DMS 273 (cell line): ENCODE measurements at regions not wholly inside any gene's neighbourhood (a gene's known extent, or its start where the extent isn't known, plus 50 kb on each side); places are given as distances from the start of the nearest gene placed in this dataset.

Experiments
- DNase-seq: peaks from one replicate; lab custom pipeline; 2025; ENCODE audit not compliant: unreplicated experiment; lab: John Stamatoyannopoulos, UW

DNA sequence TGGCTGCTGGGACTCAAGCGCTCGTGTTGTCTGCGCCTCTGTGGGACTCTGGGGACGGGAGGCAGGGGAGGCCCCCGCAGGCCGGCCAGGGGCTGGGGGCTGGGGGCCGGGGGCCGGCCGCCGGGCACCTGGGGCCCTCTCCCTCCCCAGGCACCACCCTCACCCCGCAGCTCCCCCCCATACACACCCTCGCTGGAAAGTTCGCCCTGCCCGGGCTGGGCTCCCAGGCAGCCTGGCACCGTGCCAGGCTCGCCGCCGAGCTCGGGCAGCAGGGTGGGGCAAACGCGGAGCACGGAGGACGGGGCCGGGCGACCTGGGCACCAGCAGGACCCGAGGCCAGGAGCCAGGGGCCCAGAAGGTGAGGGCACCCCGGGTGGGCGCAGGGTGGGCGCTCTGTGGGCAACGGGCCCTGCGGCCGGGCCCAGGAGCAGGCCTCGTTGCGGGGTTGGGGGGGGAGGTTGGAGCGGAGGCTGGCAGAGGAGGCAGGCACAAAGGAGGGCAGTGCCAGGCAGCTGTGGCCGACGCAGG lies 76.7 kb upstream of the WNT7B start:
- peak; percentile 89 for DNase-seq

DNA sequence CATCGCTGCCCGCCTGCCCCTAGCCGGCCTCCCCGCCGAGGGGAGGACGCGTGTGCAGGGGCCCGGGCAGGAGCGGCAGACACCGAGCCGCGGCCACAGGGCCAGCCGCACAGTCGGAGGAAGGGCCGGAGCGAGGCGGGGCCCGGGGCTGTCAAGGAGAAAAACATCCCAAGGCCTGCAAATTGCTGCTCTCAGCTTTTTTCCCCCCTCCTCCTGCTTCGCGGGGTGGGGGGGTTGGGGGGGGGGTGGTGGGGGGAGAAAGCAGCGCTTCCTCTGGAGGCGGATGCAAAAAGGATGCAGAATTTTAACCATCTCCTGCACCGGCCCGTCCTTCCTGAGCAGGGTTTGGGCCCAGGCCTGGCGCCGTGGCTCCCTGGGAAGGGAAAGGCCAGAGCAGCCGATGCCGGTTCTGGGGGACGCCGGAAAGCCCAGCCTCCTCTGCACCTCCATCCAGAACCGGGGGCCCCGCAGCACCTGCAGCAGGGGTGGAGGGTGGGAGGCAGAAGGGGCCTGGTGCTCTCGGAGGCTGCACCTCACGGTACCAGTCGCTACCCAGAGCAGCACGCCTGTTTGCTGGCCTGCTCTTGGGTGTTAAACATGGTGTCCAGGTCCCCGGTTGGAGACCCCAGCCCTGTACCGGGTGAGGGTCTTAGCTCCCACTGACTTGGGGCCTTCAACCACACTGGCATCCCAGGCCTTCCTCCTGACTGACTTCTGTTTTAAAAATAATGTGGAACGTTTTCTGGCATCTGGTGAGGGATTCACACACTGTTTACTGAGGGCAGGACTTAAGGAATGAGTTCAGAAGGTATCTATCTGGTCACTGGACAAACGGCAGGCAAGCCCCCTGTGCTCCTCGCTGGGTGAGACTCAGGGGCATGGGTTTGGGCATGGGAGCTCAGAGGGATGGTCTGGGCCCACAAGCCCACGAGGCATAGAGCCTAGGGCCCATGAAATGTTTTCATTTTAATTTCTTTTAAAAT lies 77.4 kb upstream of the WNT7B start:
- peak; percentile 77 for DNase-seq

DNA sequence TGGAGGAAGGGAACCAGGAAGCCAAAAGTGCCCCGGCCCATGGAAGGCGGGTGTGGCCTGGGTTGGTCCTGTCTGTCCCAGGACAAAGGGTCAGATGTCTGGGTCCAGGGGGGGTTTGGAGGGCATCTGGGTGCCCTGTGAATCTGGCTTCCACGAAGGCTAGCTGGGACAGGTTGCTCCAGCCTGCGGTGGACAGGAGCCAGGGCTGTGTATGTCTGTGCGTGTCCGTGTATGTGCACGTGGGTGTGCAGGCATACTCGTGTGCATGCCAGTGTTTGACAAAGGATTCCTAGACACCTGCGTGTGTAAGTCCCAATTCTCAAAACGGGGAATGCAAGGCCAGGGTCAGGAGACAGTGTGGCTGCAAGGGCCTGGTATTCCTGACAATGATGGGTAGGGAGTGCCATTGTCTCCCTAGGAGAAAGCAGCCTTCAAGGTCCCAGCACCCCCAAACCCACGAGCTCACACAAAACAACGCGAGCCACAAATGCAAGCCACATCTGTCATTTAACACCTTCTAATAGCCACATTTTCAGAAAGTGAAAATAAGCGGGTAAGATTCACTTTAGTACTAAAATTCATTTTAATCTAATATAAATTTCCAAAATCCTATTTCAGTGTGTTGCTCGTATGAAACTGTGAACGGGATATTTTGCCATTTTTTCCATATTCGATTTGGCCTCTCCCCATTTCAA lies 78.4 kb upstream of the WNT7B start:
- no peak for DNase-seq

DNA sequence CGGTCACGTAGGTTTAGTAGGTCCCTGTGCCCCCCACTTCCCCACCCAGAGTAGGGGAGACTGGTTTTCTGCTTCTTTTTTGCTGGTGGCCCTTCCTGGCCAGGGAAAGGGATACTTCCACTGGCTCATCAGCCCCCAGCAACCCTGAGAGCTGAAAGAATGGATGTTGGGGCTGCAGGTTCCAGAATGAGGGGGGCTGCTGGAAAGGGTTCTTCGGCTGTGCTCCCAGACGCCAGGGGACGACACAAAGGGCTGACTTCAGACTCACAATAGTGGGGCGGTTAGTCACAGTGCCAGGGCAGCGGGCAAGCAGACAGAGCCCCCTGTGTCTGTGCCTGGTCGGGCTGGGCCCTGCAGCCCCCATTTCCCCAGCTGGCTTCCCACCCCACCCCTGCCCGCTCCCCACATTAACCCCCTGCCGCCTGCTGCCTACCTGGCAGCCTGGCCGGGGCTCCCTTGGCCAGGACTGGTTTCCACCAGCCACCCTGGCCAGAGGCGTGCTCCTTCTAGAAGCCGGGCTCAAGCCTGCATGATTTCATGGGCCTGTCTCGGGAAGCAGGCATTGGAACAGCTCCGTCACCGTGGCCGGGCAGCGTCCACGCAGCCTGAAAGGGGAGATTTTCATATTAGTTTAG lies 79.1 kb upstream of the WNT7B start:
- no peak for DNase-seq

DNA sequence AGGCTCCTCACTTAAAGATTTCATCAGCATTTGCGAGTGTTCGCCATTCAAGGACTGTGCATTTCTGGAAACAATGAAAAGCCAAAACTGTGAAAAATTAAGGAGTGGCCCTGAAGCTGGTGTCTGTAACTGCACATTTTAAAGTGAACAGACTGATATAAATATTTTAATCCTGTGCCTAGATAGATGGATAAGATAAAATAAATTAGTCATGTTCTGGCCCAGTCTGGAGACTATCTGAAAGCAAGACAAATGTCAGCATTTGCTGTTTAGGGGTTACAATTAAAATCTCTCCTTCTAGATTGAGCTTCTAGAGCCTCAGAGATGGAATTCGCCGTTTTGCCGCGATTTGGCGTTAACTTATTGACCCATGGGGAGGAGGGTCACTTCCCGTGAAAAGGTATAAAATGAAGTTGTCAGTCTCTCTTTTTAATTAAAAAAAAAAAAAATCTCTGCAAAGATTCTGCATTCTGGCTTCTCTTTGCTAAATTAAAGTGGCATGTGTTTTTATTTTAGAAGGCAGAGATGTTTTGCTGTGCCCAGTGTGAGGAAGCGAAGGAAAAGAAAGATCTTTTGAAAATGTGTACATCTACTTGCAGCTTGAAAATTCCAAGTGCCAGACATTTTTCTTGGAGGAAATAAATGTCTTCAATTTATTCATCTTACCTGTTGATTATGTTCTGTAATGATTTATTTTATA lies 79.7 kb upstream of the WNT7B start:
- DNase-seq: no peak

DNA sequence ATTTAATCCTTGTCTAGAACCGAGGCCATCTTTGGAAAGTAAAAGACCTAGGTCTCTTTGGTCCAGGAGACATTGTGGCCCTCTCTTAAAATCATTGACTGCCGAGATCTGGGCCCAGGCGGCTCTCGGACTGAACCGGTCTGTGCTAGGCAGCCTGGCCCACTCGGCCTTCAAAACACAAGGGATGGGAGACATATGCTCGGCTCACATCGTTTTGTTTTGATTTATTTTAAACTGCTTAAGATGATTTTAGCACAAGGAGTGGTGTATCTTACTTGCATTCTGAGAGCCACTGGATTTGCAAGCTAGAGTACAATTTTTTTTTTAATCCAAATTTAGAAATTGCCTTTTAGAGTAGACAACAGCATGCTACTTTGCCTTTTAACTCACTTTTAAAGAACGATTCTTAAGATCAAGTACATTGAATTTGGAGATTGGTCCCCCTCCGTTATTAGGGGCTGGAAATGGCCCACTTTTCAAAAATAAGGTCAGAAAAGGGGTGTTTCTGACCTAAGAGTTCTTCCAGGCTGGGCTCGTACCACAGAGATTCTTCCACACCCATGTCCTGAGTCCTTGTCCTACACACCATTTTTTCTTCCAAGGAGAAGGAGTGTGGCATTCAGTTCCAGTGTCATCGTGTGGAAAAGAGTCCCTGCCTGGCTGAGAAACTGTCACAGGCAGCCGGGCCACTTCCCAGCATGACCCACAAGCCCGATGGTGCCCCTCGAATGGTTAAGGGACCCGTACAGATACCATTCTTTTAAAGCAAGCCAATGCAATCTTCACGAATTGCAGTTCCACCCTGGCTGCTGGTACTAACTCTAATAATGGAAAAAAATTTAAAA lies 80.5 kb upstream of the WNT7B start:
- no peak for DNase-seq

DNA sequence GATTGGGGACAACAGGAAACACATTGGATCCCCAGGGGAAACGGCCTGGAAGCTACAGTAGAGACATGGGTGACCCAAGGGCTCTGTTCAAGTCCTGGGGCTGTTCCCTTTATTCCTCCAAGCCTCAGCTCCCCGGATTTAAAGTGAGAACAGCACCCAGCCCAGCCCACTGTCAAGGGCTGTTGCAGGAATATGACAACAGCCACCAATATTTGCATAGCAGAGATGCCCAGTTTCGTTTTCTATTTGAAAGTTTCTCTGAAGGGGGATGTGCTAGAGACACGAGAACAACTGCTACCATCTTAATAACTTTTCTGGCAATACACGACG lies 81.1 kb upstream of the WNT7B start:
- DNase-seq: peak; percentile 77

DNA sequence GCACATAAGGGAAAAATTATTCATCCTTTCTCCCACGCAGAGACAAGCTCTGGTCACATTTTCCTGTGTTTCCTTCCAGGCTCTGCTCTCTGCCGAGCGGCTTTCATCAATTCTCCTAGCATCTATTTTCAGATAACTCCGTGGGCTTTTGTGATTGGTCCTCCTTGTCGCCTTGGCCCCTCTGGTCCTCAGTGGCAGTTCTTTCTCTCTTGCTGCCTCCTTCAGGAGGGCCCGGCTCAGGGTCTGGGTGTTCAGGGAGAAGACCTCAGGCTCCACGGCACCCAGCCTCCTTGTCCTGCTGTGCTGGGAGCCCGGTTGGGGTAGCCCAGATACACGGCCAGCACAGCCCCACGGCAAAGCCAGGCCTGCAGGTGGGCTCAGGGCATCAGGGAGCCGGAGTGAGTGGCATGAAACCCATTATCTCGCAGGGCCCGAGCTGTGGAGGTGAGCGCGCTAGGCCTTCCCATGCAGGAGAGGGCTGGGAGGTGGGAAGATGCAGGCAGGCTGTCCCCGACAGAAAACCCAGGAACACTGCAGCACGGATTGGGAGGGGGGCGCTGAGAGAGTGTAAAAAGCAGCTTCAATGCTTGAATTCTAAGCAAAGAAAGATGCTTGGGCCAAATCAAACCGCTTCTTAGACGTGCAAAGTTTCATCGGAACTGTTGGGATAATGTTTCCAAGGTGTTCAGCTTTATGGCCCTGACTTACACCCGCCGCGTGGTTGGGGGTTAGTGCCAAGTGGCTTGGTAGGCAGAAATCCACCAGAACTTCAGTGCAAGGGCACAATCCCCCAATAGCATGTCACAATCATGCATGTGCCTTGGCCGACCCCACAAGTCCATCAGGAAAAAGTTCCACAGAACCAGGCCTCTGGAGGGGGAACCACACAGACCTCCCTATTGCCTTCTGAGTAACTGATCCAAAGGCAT lies 81.9 kb upstream of the WNT7B start:
- no peak for DNase-seq

DNA sequence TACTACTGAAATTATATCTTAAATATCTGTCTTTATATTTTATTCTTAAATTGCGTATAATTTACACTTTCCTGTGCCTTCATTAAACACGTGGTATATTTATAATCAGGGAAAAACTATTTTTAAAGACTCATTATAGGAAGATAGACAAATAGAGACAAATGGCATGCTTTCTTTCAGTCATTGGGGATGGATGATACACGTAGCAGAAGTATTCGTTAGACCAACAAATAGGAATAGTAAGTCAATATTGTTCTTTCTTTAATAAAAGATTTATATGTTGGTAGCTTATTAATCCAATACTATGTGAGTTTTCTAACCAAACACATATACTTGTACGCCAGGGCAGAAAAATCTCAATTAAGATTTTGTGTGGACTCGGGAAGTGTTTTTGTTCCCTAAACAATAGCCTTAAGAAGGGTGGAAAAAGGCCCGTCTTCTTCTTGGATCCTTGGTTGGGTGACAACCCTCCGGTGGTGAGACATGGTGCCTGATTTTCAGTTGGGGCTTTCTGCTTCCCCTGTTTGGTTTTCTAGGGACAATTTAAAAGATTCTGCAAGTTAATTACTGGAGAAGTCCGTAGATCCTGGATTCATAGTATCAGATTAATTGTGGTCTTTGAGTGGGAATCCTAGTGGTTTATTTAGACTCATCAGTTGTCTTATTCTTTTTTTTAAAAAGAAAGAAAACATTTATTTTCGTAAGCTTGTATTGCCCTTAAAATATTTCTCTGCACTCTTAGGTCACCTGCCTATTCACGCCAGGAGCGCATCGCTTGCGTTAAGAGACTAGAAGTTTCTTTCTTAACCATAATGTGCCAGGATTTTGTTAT lies 83.5 kb upstream of the WNT7B start:
- no peak for DNase-seq

DNA sequence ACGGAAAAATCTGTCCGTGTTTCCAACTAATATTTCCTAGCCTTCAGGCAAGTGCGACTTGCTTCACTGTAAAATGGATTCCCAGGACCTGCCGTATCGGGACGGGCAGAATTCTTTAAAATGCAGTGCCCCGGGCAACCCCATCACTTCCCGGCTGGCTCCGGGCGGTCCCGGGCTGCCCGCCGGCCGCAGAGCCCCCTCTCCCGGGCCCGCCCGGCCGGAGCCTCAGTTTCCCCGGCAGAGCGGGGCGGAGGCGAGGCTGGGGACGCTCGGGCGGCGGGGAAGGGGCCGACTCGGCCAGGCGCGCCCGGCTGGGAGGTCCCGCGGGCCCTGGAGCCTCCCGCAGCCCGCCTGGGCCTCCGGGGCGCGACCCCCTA lies 84.2 kb upstream of the WNT7B start:
- no peak for DNase-seq

DNA sequence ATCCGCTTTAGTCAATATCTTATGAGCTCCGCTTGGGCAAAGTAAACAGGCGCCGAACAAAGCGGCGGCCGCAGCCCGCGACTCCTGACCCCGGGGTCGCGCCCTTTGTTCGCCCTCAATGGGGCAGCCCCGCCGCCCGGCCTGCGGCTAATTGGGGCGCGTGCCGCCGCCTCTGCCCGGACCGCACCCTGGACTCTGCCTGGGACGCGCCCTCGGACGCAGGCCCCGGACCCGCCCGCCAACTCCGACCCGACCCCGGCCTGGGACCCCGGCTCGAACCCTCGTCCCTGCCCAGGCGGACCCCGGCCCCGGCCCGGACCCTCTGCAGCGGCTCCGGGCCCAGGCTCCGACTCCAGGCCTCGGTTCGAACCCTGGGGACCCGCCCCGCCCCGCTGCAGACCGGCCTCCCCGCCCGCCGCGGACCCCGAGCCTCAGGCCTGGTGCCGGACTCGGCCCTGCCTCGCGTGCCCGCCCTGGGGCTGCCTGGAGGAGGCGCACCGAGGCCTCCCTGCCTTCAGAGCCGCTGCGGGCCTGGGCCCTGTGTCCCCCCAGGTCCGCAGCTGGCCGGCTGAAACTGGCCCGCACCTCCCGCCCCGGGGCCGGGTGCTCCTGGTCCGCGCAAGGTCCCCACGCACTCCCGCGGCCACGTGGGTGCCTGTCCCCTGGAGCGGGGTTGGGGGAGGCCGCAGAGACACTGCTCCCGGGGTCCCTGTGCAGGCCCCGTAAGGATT lies 84.7 kb upstream of the WNT7B start:
- no peak for DNase-seq

DNA sequence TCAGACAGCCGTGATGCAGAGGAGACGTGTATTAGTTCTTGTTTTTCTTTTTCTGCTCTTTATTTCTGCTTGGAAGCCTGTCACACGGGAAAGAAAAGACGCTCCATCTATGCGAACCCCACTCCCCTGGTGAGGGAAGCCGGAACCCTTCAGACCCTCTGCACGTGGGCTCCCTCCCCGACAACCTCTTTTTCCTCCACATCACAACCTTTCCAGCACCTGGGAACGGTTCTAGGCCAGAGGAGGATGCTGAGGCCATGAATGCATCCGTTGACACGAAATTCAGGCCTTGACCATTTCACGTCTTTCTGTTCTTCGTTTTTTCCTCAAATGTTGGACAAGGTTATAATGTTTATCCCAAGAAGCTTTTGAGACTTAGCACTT lies 85.3 kb upstream of the WNT7B start:
- DNase-seq: no peak

DNA sequence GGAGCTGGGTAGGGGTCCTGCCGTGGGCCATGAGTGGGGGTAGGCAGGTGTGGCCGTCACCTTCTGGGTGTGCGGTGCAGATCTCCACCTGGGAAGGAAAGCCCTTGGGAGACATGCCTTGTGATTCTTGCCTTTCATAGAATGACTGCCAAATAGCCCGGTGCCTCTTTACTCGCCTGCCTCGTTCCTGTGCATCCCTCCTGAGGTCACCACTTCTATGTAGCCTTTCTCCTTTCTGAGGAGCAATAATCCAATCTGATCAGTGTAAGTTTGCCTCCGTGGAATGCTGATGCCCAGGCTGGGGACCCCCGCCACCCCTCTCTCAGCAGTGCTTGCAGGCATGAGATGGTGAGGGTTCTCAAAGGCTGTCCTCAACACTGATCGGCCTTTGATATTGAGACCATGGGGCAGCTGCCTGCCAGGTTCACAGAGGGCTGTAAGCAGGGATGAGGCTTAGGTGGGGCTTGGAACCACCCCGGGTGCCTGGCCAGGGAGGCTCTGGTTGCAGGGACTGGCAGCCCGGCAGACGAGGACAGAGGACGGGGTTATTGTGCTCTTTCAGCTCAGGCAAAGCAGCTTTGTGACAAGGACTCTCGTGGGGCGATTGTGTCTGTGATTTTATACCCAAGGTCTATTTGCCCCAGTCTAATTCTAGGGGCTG lies 86.1 kb upstream of the WNT7B start:
- DNase-seq: no peak

DNA sequence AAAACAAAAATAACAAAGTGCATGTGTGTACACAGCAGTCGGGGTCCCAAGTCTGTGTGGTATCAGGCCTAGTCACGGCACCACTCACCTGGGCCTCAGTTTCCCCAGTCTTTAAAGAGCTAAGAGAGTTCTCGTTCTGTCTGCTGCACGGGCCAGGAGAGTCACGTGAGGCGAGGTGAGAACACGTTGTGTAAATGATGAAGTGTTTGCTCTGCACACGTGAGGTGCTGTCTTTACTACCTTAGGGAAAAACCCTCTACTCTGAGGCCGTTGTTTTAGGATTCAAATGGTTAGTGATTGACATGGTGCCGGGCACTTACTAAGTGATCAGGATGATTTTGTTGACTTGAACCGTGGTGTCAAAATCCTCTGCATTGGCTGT lies 86.5 kb upstream of the PPARA start:
- DNase-seq: no peak

DNA sequence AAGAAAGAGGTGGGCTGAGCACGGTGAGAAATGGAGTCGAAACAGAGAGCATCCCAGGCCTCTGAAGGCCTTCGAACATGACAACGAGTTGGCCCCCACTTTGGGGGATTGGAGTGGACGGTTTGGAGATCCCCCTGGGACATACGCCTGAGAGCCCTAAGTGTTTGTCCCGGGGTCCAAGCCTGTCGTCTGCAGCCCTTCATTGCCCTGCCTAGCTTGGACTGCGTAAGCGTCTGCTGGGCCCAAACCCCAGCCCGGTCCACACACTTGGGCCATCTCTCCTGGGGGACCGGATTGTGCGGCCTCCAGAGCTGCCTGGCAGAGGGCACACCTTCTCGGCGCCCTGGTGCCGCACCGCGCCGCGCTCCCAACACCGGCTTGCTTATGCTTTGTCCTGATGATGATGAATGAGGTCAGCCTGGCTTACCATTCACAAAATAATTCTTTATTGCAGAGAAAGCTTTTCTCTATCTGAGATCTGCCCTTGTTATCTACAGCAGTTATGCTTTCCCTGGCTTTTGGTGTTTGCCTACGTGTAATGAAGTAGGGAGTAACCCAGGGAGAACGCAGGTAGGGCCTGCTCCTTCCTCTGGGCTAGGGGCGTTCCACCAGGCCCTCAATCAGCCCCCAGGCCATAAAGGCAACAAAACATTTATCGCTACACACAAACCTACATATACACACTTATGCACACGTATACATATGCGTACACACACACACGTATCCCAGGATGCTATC lies 85.9 kb upstream of the PPARA start:
- no peak for DNase-seq

DNA sequence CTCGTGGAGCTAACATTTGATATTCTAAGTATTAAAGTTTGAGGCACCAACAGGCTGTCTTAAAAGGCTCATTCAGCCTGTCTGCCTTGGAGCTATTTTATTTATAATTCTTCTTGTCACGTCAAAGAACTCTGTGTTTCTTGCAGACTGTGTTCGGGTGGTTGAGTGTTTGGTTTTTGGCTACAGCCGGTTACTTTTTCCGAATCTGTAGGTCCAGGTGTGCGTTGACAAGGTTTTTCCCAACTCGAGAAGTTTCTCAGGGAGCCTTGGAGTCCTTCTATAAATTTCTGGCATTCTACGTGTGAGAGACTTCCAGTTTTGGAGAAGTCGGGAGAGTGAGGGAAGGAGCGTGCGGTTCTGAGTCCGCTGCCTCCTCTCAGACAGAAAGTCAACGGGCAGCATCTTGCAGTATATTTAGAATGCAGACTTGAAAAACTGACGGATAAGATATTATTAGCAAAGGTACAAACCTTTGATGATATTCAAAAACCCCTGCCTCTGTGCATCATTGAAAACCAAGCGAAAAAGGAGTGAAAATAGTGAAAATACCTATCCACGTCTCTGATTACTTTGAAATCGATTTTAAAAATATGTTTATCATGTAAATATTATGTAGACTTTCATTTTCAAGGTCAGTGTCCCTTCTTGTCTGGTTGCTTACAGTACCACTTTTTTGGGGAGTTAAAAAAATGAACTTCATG lies 85.2 kb upstream of the PPARA start:
- DNase-seq: no peak
